ENCODE measurements at regions not wholly inside any gene's neighbourhood (a gene's known extent, or its start where the extent isn't known, plus 50 kb on each side); places are given as distances from the start of the nearest gene placed in this dataset.

DNA sequence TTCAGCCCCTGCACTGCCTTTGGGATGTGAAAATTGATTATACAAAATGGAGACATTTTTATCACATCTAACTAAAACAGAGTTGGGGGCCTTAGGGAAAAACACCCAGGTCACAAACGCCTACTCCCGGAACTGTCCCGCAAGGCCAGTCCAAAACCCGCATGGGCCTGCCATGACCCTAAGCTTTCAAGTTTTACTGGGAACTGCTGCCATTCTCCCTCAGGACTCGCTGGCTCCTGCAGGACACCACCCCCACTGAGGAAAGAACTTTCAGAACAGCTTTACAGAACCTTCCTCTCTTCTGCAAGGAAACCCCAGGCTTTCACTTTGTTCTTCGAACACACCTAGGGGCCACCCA lies 320.4 kb upstream of the HS6ST1 start:
- Histone ChIP-seq H3K79me2 (ENCODE audit: low read length) (no peaks in the 10 kb centered on the region), H3K4me3 (ENCODE audit: low read length) (no peak overlapping the region), H3K9me3 (ENCODE audit: insufficient read depth, low read length) (no peaks in the 10 kb centered on the region), H3K4me2 (ENCODE audit: low read length) (no peak overlapping the region), H3K4me1 (ENCODE audit: low read length) (no peaks in the 10 kb centered on the region), H3K9ac (ENCODE audit: low read length) (no peak overlapping the region), H3K27me3 (ENCODE audit: low read depth, low read length) (no peaks in the 10 kb centered on the region), H2AFZ (ENCODE audit: low read depth, low read length) (no peak overlapping the region), H3K27ac (ENCODE audit: low read length) (no peak overlapping the region), H4K20me1 (ENCODE audit: insufficient read depth, low read length) (no peaks in the 10 kb centered on the region), H3K36me3 (replicated peaks; ENCODE audit: low read depth, low read length) (no peaks in the 10 kb centered on the region)
- TF ChIP-seq, protein P1, sequence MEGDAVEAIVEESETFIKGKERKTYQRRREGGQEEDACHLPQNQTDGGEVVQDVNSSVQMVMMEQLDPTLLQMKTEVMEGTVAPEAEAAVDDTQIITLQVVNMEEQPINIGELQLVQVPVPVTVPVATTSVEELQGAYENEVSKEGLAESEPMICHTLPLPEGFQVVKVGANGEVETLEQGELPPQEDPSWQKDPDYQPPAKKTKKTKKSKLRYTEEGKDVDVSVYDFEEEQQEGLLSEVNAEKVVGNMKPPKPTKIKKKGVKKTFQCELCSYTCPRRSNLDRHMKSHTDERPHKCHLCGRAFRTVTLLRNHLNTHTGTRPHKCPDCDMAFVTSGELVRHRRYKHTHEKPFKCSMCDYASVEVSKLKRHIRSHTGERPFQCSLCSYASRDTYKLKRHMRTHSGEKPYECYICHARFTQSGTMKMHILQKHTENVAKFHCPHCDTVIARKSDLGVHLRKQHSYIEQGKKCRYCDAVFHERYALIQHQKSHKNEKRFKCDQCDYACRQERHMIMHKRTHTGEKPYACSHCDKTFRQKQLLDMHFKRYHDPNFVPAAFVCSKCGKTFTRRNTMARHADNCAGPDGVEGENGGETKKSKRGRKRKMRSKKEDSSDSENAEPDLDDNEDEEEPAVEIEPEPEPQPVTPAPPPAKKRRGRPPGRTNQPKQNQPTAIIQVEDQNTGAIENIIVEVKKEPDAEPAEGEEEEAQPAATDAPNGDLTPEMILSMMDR (IDR thresholded peaks at IDR 0.05; ENCODE audit: low read depth, low read length) = no peak
- no peak for TF ChIP-seq EZH2phosphoT487 (IDR thresholded peaks at IDR 0.05; ENCODE audit: low read depth)

DNA sequence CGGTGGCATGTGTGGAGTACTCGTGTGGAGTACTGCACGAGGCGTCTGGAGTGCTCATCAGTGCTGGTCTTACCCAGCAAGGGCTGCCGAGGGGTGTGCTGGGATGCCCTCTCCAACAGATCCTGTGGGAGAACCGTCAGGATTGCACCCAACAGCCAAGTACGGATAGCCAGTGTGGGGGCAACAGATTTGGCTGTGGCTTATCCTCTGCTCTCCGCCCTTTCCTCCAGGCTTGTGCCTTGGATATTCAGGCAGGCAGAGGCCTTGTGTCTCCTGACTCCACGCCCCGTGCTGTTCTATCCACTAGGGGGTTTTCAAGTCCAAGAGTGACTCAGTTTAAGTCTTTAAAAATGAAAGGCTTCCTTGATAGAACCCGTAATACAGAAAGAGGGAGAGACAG lies 321.0 kb upstream of the HS6ST1 start:
- H4K20me1 ChIP-seq (ENCODE audit: insufficient read depth, low read length) = no peaks in the 10 kb centered on the region
- H3K9ac ChIP-seq (ENCODE audit: low read length) = no peak overlapping the region
- no peak overlapping the region for H2AFZ ChIP-seq (ENCODE audit: low read depth, low read length)
- no peaks in the 10 kb centered on the region for H3K79me2 ChIP-seq (ENCODE audit: low read length)
- TF ChIP-seq EZH2phosphoT487 (IDR thresholded peaks at IDR 0.05; ENCODE audit: low read depth) = no peak
- TF ChIP-seq, protein P1 (IDR thresholded peaks at IDR 0.05; ENCODE audit: low read depth, low read length) = no peak
- no peaks in the 10 kb centered on the region for H3K36me3 ChIP-seq (replicated peaks; ENCODE audit: low read depth, low read length)
- H3K27me3 ChIP-seq (ENCODE audit: low read depth, low read length) = no peaks in the 10 kb centered on the region; the same call in 1 of the 2 replicates
- H3K4me2 ChIP-seq (ENCODE audit: low read length) = no peak overlapping the region
- H3K9me3 ChIP-seq (ENCODE audit: insufficient read depth, low read length) = no peaks in the 10 kb centered on the region
- H3K4me3 ChIP-seq (ENCODE audit: low read length) = no peak overlapping the region
- H3K4me1 ChIP-seq (ENCODE audit: low read length) = no peaks in the 10 kb centered on the region
- no peak overlapping the region for H3K27ac ChIP-seq (ENCODE audit: low read length)

DNA sequence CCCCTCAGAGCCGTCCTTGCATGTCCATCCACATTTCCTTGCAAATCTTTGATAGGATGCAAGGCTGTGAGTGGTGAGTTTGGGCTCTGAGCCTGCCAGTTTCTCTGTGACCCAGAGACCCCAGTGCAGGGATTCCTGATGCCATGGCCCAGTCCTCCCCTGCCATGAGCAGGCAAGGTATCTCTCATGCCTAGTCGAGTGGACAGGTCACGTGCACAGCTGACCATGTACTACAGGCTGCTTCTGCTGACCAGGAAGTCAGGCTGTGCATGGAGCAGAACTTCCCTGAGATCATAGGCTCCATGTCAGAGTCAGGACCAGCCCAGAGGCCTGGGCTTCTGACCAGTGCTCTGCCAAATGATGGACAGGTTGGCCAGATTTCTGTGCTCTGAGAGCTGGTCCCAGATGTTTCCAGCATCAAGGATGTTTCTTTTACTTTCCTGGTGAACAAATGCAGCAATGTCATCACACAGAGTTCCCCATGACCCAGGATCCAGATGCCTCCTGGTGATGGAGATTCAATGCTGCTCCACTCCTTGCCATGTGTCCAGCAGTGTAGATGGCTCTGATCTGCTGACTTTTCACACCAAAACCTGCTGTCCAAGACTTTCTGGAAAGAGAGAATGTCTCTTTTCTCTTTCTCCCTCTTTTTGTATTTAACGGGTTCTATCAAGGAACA lies 321.6 kb upstream of the HS6ST1 start:
- H2AFZ ChIP-seq (ENCODE audit: low read depth, low read length) = no peak overlapping the region
- H3K79me2 ChIP-seq (ENCODE audit: low read length) = no peaks in the 10 kb centered on the region
- H3K4me1 ChIP-seq (ENCODE audit: low read length) = no peaks in the 10 kb centered on the region
- H3K4me3 ChIP-seq (ENCODE audit: low read length) = no peak overlapping the region
- no peaks in the 10 kb centered on the region for H3K36me3 ChIP-seq (replicated peaks; ENCODE audit: low read depth, low read length)
- no peak overlapping the region for H3K27ac ChIP-seq (ENCODE audit: low read length)
- no peak overlapping the region for H3K9ac ChIP-seq (ENCODE audit: low read length)
- no peak for TF ChIP-seq EZH2phosphoT487 (IDR thresholded peaks at IDR 0.05; ENCODE audit: low read depth)
- TF ChIP-seq, protein P1 (IDR thresholded peaks at IDR 0.05; ENCODE audit: low read depth, low read length) = no peak
- H4K20me1 ChIP-seq (ENCODE audit: insufficient read depth, low read length) = no peaks in the 10 kb centered on the region
- no peaks in the 10 kb centered on the region for H3K9me3 ChIP-seq (ENCODE audit: insufficient read depth, low read length)
- peaks cover 3% of the 10 kb centered on the region; the same call in 1 of the 2 replicates for H3K27me3 ChIP-seq (ENCODE audit: low read depth, low read length)
- H3K4me2 ChIP-seq (ENCODE audit: low read length) = no peak overlapping the region

DNA sequence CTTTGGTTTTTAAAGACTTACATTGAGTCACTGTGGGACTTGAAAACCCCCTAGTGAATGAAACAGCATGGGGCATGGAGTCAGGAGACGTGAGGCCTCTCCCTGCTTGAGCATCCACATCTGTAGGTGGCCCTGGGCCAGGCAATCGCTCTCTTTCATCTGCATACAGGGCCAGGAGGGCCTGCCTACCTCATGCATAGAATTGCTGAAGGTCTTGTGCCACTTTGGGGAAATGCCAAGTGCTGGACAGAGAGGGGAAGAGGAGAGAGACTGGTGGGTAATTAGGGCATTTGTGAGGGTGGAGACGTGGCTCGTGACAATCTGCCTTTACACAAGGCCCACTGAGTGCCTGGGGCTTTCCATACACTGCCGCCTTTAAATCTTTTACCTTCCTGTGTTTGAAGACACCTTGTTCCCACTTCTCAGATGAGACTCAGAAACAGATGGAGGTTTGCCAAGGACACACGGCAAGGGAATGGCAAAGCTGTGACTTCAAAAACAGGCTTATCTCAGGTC lies 322.2 kb upstream of the HS6ST1 start:
- no peaks in the 10 kb centered on the region for H4K20me1 ChIP-seq (ENCODE audit: insufficient read depth, low read length)
- no peak overlapping the region for H2AFZ ChIP-seq (ENCODE audit: low read depth, low read length)
- no peaks in the 10 kb centered on the region for H3K9me3 ChIP-seq (ENCODE audit: insufficient read depth, low read length)
- H3K4me2 ChIP-seq (ENCODE audit: low read length) = no peak overlapping the region
- no peaks in the 10 kb centered on the region for H3K4me1 ChIP-seq (ENCODE audit: low read length)
- no peaks in the 10 kb centered on the region for H3K36me3 ChIP-seq (replicated peaks; ENCODE audit: low read depth, low read length)
- TF ChIP-seq EZH2phosphoT487 (IDR thresholded peaks at IDR 0.05; ENCODE audit: low read depth) = no peak
- TF ChIP-seq, protein P1 (IDR thresholded peaks at IDR 0.05; ENCODE audit: low read depth, low read length) = no peak
- no peak overlapping the region for H3K27ac ChIP-seq (ENCODE audit: low read length)
- peaks cover 3% of the 10 kb centered on the region; the same call in 1 of the 2 replicates for H3K27me3 ChIP-seq (ENCODE audit: low read depth, low read length)
- no peaks in the 10 kb centered on the region for H3K79me2 ChIP-seq (ENCODE audit: low read length)
- H3K4me3 ChIP-seq (ENCODE audit: low read length) = no peak overlapping the region
- no peak overlapping the region for H3K9ac ChIP-seq (ENCODE audit: low read length)
